A549 (cell line): ENCODE measurements at regions not wholly inside any gene's neighbourhood (a gene's known extent, or its start where the extent isn't known, plus 50 kb on each side); places are given as distances from the start of the nearest gene placed in this dataset.
A peak's percentile ranks its signal among the peaks of the same experiment; 100 is the strongest.

Experiments used
- ATAC-seq, 2 experiments: fragments of 200-7000 bp in 1 of 2; fragments of >200 bp in 1 of 2; cut with Nextera tagmentation in 1 of 2; cut with Tn5 transposase in 1 of 2; 3 replicates each; pipeline versions ENCODE4 v1.8.0 to v1.9.1; 2018 to 2020; ENCODE audit warnings: mild to moderate bottlenecking in 1 of 2, moderate library complexity in 1 of 2
- CTCF ChIA-PET: fragments of 300-600 bp; sonication (Branson Sonifier 250); formaldehyde crosslinking; extraction: SDS; loops from one replicate; lab custom pipeline; 2021; ENCODE audit warnings: antibody characterized with exemption, inconsistent platforms; lab: Yijun Ruan, JAX
- POLR2A ChIA-PET: fragments of 350-600 bp; formaldehyde crosslinking; extraction: SDS; loops from one replicate; lab custom pipeline; 2021; ENCODE audit warnings: antibody characterized with exemption, inconsistent platforms; lab: Yijun Ruan, JAX
- DNase-seq, 2 experiments: peaks; one replicate each; pipeline versions ENCODE4 v3.0.0 to v3.0.0-alpha.2; 2011 to 2016; ENCODE audit warnings: low read depth in 1 of 2, low spot score in 1 of 2
- FAIRE-seq: peaks from 2 replicates; lab custom pipeline; 2011; peaks lifted over from hg19 to GRCh38; lab: Jason Lieb, UNC
- H3K27ac ChIP-seq, 2 experiments: fragments of >200 bp; sonication (Bioruptor Twin); formaldehyde crosslinking; 3 replicates each; pipeline ENCODE4 v1.5.1; 2016 to 2017
- H3K4me1 ChIP-seq: fragments of >200 bp; sonication (Bioruptor Twin); formaldehyde crosslinking; 3 replicates; pipeline ENCODE4 v1.6.1; 2016
- H3K4me2 ChIP-seq: fragments of >200 bp; sonication (Bioruptor Twin); formaldehyde crosslinking; 3 replicates; pipeline ENCODE4 v1.6.1; 2016
- H3K4me3 ChIP-seq: fragments of >200 bp; sonication (Bioruptor Twin); formaldehyde crosslinking; 3 replicates; pipeline ENCODE4 v1.5.1; 2016
- H3K9me3 ChIP-seq: fragments of >200 bp; sonication (Bioruptor Twin); formaldehyde crosslinking; 3 replicates; pipeline ENCODE4 v1.6.1; 2016
- BHLHE40 ChIP-seq: IDR thresholded peaks from 2 replicates; pipeline ENCODE4 v1.6.1; 2012; ENCODE audit warnings: low read depth, low read length, inconsistent platforms
- CEBPB ChIP-seq, 2 experiments: fragments of >200 bp in 1 of 2; sonication (Bioruptor Twin) in 1 of 2; formaldehyde crosslinking in 1 of 2; IDR thresholded peaks; 2 replicates each; pipeline ENCODE4 v1.6.1; 2012 to 2016
- CHD2 ChIP-seq: fragments of 150-350 bp; IDR thresholded peaks from 2 replicates; pipeline ENCODE4 v1.6.1; 2014; ENCODE audit warnings: low read length; ENCODE audit not compliant: partially characterized antibody
- CHD4 ChIP-seq: fragments of 200-600 bp; sonication (generic); IDR thresholded peaks from 2 replicates; pipeline ENCODE4 v1.6.1; 2016; ENCODE audit warnings: antibody characterized with exemption, mild to moderate bottlenecking, borderline replicate concordance
- EHF ChIP-seq: fragments of 250-450 bp; sonication (Bioruptor Pico); IDR thresholded peaks from 2 replicates; pipeline ENCODE4 v1.5.0; 2020; ENCODE audit warnings: mild to moderate bottlenecking
- EHMT2 ChIP-seq: fragments of 200-600 bp; sonication (generic); IDR thresholded peaks from 2 replicates; pipeline ENCODE4 v1.6.1; 2016; ENCODE audit warnings: antibody characterized with exemption, low read depth, mild to moderate bottlenecking, moderate library complexity
- ESRRA ChIP-seq: fragments of 150-350 bp; IDR thresholded peaks from 2 replicates; pipeline ENCODE4 v1.6.1; 2014; ENCODE audit warnings: mild to moderate bottlenecking, low read length, borderline replicate concordance
- FOSB ChIP-seq: fragments of 250-450 bp; sonication (Bioruptor Pico); IDR thresholded peaks from 2 replicates; pipeline ENCODE4 v1.5.0; 2020; ENCODE audit warnings: mild to moderate bottlenecking, moderate library complexity
- JUN ChIP-seq, 2 experiments: fragments of >200 bp; sonication (Bioruptor Twin); formaldehyde crosslinking; IDR thresholded peaks; 2 replicates in 1 of 2; 3 replicates in 1 of 2; pipeline ENCODE4 v1.6.1; 2016 to 2017
- KDM1A ChIP-seq: fragments of 200-600 bp; sonication (generic); IDR thresholded peaks from 2 replicates; pipeline ENCODE4 v1.6.1; 2016; ENCODE audit warnings: low read depth, mild to moderate bottlenecking
- KDM5A ChIP-seq: fragments of 200-600 bp; sonication (generic); IDR thresholded peaks from 2 replicates; pipeline ENCODE4 v1.6.1; 2016; ENCODE audit warnings: antibody characterized with exemption, mild to moderate bottlenecking
- MAZ ChIP-seq: fragments of 150-350 bp; IDR thresholded peaks from 2 replicates; pipeline ENCODE4 v1.6.1; 2014; ENCODE audit warnings: antibody characterized with exemption, low read depth, low read length, borderline replicate concordance
- NFE2L2 ChIP-seq: fragments of 150-350 bp; conservative IDR thresholded peaks from 2 replicates; pipeline ENCODE4 v1.6.1; 2014; ENCODE audit warnings: low read length
- NPAS2 ChIP-seq: fragments of 250-450 bp; sonication (Bioruptor Pico); IDR thresholded peaks from 2 replicates; pipeline ENCODE4 v1.8.0; 2022; ENCODE audit warnings: mild to moderate bottlenecking, moderate library complexity, borderline replicate concordance
- PHF8 ChIP-seq: fragments of 200-600 bp; sonication (generic); IDR thresholded peaks from 2 replicates; pipeline ENCODE4 v1.6.1; 2016; ENCODE audit warnings: low read depth, mild to moderate bottlenecking, antibody characterized with exemption, moderate library complexity, borderline replicate concordance
- POLR2A ChIP-seq: IDR thresholded peaks from 2 replicates; pipeline ENCODE4 v1.6.1; 2012; ENCODE audit warnings: mild to moderate bottlenecking, low read length
- RARB ChIP-seq: fragments of 250-450 bp; sonication (Bioruptor Pico); IDR thresholded peaks from 2 replicates; pipeline ENCODE4 v1.8.0; 2021; ENCODE audit warnings: mild to moderate bottlenecking, moderate library complexity
- RFX5 ChIP-seq: fragments of 450-650 bp; IDR thresholded peaks from 2 replicates; pipeline ENCODE4 v1.7.1; 2014; ENCODE audit warnings: antibody characterized with exemption, mild to moderate bottlenecking, moderate library complexity
- ZC3H11A ChIP-seq: fragments of 450-650 bp; IDR thresholded peaks from 2 replicates; pipeline ENCODE4 v1.6.1; 2014; ENCODE audit warnings: antibody characterized with exemption, mild to moderate bottlenecking
- ZFP36 ChIP-seq: fragments of 450-650 bp; IDR thresholded peaks from 2 replicates; pipeline ENCODE4 v1.6.1; 2014; ENCODE audit warnings: borderline replicate concordance; ENCODE audit not compliant: partially characterized antibody
- WGBS: methylation state at CpG from one replicate; pipeline ENCODE4 v1.1.6; 2017; ENCODE audit errors: missing lambda C conversion rate; 5-methylcytosine and 5-hydroxymethylcytosine counted together
- TF ChIP-seq, protein P1 (sequence below): fragments of 450-650 bp; IDR thresholded peaks from 2 replicates; pipeline ENCODE4 v1.6.1; 2014; ENCODE audit warnings: antibody characterized with exemption
- TF ChIP-seq, protein P2 (sequence below): fragments of >200 bp; sonication (Bioruptor Twin); formaldehyde crosslinking; IDR thresholded peaks from 3 replicates; pipeline ENCODE4 v1.5.1; 2016
- TF ChIP-seq, protein P3 (sequence below): IDR thresholded peaks from 2 replicates; pipeline ENCODE4 v1.6.1; 2012; ENCODE audit warnings: low read depth, borderline replicate concordance
- TF ChIP-seq, protein P4 (sequence below): fragments of >200 bp; sonication (Bioruptor Twin); formaldehyde crosslinking; IDR thresholded peaks from 2 replicates; pipeline ENCODE4 v1.6.1; 2016
- TF ChIP-seq, protein P5 (sequence below): IDR thresholded peaks from 2 replicates; pipeline ENCODE4 v1.6.1; 2012
- TF ChIP-seq, protein P6 (sequence below): fragments of 150-350 bp; IDR thresholded peaks from 2 replicates; pipeline ENCODE4 v1.6.1; 2014; ENCODE audit warnings: low read depth, mild to moderate bottlenecking, low read length

DNA sequence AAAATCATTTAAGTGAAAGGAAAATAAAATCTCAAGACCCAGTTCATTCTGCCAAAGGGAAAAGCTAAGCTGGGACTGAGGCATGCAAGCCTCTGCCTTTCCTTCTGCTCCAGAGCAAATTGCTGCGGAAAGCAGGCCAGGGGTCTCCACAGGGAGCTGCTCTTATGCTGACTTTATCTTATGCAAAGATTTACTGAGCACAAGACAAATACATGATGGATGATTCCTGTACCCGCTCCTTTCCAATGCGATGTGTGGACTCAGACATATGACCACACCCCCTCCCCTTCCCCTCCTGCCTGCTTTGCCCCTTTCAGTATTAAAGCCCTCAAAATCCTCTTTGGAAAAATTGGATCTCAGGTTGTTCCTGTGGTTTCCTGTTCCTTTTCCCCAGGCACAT, 74.2 kb upstream of the INSIG1 start:
- Histone ChIP-seq H3K9me3 (no peaks in the 10 kb centered on the region), H3K4me1 (peaks cover 16% of the 10 kb centered on the region), H3K4me3 (no peak overlapping the region), H3K27ac (no peak overlapping the region), H3K4me2 (no peak overlapping the region)
- ATAC-seq = no peak
- no peak for DNase-seq
- no peak for FAIRE-seq
- CTCF ChIA-PET = interaction anchor here (0.6 kb wide), 1 partner anchor 227 kb away, joined by 3 read pairs; no protein-coding TSS in a partner anchor
- 92% methylated on average over 3 of the region's 3 CpGs for WGBS
- POLR2A ChIA-PET = no interaction called here
- TF ChIP-seq NFE2L2 (no peak), NPAS2 (CRISPR knock-in tag) (no peak), FOSB (CRISPR knock-in tag) (no peak), ZC3H11A (no peak), KDM1A (no peak)

DNA sequence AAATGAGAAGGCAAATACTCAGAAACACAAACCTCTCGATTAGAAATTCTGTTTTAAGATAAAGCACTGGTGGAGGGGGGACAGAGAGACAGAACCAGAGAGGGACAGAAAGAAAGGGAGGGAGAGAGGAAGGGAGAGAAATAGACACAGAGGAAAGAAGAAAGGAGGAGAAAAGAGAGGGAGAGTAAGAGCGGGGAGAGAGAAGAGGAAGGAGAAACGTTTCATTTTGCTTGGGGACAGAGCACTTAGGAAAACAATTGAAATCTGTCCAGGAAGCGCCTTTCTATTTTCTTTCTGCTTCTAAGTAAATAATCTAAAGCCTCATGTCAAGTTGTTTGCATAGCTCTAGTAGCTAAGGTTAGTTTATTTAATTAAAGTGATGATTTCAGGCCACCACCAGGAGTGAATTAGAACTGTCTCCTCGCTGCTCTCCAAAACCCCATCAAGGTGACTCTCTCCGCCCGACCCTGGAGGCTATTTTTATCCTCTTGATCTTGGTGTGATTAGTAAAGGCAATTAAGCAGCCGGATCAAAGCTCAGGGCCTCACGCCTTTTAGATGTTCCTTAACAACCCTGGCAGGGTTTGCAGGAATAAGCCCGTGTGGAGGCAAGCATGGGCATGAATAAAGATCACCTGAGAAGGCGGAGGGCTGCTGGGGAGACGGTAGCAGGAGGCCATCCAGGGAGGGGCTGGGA, 73.4 kb upstream of the INSIG1 start:
- ChIA-PET CTCF (interaction anchor here (0.6 kb wide), 1 partner anchor 227 kb away, joined by 3 read pairs; no protein-coding TSS in a partner anchor), POLR2A (no interaction called here)
- H3K4me2 ChIP-seq = peak overlapping the region; percentile 39
- peaks cover 20% of the 10 kb centered on the region for H3K4me1 ChIP-seq
- ATAC-seq = no peak
- peak; percentile 68 for FAIRE-seq
- WGBS = 51% methylated on average over 12 of the region's 12 CpGs
- no peak for TF ChIP-seq RFX5
- TF ChIP-seq RARB (CRISPR knock-in tag) = no peak
- no peak for TF ChIP-seq ESRRA
- TF ChIP-seq, protein P1, sequence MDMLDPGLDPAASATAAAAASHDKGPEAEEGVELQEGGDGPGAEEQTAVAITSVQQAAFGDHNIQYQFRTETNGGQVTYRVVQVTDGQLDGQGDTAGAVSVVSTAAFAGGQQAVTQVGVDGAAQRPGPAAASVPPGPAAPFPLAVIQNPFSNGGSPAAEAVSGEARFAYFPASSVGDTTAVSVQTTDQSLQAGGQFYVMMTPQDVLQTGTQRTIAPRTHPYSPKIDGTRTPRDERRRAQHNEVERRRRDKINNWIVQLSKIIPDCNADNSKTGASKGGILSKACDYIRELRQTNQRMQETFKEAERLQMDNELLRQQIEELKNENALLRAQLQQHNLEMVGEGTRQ = no peak
- TF ChIP-seq KDM5A = no peak
- TF ChIP-seq, protein P2, sequence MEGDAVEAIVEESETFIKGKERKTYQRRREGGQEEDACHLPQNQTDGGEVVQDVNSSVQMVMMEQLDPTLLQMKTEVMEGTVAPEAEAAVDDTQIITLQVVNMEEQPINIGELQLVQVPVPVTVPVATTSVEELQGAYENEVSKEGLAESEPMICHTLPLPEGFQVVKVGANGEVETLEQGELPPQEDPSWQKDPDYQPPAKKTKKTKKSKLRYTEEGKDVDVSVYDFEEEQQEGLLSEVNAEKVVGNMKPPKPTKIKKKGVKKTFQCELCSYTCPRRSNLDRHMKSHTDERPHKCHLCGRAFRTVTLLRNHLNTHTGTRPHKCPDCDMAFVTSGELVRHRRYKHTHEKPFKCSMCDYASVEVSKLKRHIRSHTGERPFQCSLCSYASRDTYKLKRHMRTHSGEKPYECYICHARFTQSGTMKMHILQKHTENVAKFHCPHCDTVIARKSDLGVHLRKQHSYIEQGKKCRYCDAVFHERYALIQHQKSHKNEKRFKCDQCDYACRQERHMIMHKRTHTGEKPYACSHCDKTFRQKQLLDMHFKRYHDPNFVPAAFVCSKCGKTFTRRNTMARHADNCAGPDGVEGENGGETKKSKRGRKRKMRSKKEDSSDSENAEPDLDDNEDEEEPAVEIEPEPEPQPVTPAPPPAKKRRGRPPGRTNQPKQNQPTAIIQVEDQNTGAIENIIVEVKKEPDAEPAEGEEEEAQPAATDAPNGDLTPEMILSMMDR = no peak
- TF ChIP-seq, protein P3, sequence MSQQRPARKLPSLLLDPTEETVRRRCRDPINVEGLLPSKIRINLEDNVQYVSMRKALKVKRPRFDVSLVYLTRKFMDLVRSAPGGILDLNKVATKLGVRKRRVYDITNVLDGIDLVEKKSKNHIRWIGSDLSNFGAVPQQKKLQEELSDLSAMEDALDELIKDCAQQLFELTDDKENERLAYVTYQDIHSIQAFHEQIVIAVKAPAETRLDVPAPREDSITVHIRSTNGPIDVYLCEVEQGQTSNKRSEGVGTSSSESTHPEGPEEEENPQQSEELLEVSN = no peak
- no peak for TF ChIP-seq JUN (IDR thresholded peaks at IDR 0.05)
- TF ChIP-seq EHF (CRISPR knock-in tag) = no peak
- no peak for TF ChIP-seq CHD4
- no peak for TF ChIP-seq POLR2A
- TF ChIP-seq, all 56 proteins: peak for 0
- DNase-seq = no peak
- no peaks in the 10 kb centered on the region for H3K9me3 ChIP-seq
- 0 out of 6 replicates have a peak overlapping the region, but pooled peaks of 1 of the 2 experiments have one; percentile 2 for H3K27ac ChIP-seq
- H3K4me3 ChIP-seq = no peak overlapping the region

DNA sequence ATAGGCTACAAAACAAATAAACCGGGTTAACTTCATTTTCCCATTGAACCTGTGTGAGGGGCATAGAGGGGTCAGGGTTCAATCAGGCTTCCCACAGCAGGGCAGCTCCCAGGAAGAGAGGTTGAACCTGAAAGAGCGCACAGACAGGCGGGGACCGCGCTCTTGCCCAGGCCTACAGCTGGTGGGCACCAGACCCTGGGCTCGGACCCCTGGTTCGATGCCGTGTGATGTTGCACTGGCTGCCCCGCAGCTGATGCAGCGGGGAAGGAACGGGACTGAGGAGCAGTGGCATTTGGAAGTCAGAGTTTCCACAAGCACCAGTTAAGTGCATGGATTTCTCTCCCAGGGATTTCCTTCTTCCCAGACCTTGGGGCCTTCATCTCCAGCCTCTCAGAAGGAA, 72.6 kb upstream of the INSIG1 start:
- WGBS = 78% methylated on average over 6 of the region's 11 CpGs
- CTCF ChIA-PET = no interaction called here
- Histone ChIP-seq H3K27ac (no peak overlapping the region), H3K4me2 (no peak overlapping the region), H3K4me3 (no peak overlapping the region), H3K9me3 (no peaks in the 10 kb centered on the region), H3K4me1 (peaks cover 24% of the 10 kb centered on the region)
- POLR2A ChIA-PET = no interaction called here
- FAIRE-seq (no peak), DNase-seq (no peak), ATAC-seq (no peak)
- TF ChIP-seq, protein P4, sequence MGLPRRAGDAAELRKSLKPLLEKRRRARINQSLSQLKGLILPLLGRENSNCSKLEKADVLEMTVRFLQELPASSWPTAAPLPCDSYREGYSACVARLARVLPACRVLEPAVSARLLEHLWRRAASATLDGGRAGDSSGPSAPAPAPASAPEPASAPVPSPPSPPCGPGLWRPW = no peak
- TF ChIP-seq POLR2A = no peak
- no peak for TF ChIP-seq EHMT2
- no peak for TF ChIP-seq CHD2
- no peak for TF ChIP-seq KDM5A
- no peak for TF ChIP-seq CEBPB (IDR thresholded peaks at IDR 0.05)
- TF ChIP-seq, protein P1 = no peak
- no peak for TF ChIP-seq PHF8
- no peak for TF ChIP-seq ZFP36
- TF ChIP-seq, protein P3 = no peak
- TF ChIP-seq RARB (CRISPR knock-in tag) = no peak
- TF ChIP-seq, protein P5, sequence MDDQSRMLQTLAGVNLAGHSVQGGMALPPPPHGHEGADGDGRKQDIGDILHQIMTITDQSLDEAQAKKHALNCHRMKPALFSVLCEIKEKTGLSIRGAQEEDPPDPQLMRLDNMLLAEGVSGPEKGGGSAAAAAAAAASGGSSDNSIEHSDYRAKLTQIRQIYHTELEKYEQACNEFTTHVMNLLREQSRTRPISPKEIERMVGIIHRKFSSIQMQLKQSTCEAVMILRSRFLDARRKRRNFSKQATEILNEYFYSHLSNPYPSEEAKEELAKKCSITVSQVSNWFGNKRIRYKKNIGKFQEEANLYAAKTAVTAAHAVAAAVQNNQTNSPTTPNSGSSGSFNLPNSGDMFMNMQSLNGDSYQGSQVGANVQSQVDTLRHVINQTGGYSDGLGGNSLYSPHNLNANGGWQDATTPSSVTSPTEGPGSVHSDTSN = no peak
- no peak for TF ChIP-seq BHLHE40
- TF ChIP-seq, protein P6, sequence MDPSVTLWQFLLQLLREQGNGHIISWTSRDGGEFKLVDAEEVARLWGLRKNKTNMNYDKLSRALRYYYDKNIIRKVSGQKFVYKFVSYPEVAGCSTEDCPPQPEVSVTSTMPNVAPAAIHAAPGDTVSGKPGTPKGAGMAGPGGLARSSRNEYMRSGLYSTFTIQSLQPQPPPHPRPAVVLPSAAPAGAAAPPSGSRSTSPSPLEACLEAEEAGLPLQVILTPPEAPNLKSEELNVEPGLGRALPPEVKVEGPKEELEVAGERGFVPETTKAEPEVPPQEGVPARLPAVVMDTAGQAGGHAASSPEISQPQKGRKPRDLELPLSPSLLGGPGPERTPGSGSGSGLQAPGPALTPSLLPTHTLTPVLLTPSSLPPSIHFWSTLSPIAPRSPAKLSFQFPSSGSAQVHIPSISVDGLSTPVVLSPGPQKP = no peak
- TF ChIP-seq MAZ = no peak
- TF ChIP-seq ESRRA = no peak
